OCI-LY7 (cell line): ENCODE measurements at regions not wholly inside any gene's neighbourhood (a gene's known extent, or its start where the extent isn't known, plus 50 kb on each side); places are given as distances from the start of the nearest gene placed in this dataset.

ENCODE experiments used
- BruUV-seq: library from RNA; stranded (reverse); fragments of 400-500 nt; replicated peaks from 2 replicates; lab custom pipeline; 2021; lab: Mats Ljungman, UMichigan
- CTCF ChIA-PET: fragments of 300-600 bp; sonication (Branson Sonifier 250); formaldehyde crosslinking; loops from one replicate; lab custom pipeline; 2022; ENCODE audit warnings: antibody characterized with exemption; ENCODE audit not compliant: unreplicated experiment; lab: Charles Lee
- POLR2A ChIA-PET: fragments of 300-600 bp; sonication (Branson Sonifier 250); formaldehyde crosslinking; loops from one replicate; lab custom pipeline; 2022; ENCODE audit warnings: antibody characterized with exemption; lab: Charles Lee
- DNase-seq: peaks from one replicate; pipeline ENCODE4 v3.0.0-alpha.2; 2015; ENCODE audit warnings: low spot score
- H2AFZ ChIP-seq: fragments of 200-600 bp; sonication (generic), shearing (Covaris generic); 2 replicates; pipeline ENCODE4 v1.6.1; 2014; ENCODE audit warnings: mild to moderate bottlenecking, antibody characterized with exemption, low read length, moderate library complexity
- H3K27ac ChIP-seq: fragments of 200-600 bp; sonication (generic); 2 replicates; pipeline ENCODE4 v1.5.1; 2014; ENCODE audit warnings: mixed run types, low read depth, mild to moderate bottlenecking, moderate library complexity, low read length, inconsistent platforms; ENCODE audit not compliant: poor library complexity, severe bottlenecking
- H3K36me3 ChIP-seq: fragments of 200-600 bp; sonication (generic); 2 replicates; pipeline ENCODE4 v1.6.1; 2014; ENCODE audit warnings: mild to moderate bottlenecking, antibody characterized with exemption, low read length, moderate library complexity, mixed read lengths; ENCODE audit not compliant: insufficient read depth
- H3K4me1 ChIP-seq: fragments of 200-600 bp; sonication (generic); 2 replicates; pipeline ENCODE4 v1.5.1; 2014; ENCODE audit warnings: mild to moderate bottlenecking, low read length; ENCODE audit not compliant: insufficient read depth, poor library complexity, severe bottlenecking
- H3K4me2 ChIP-seq: fragments of 200-600 bp; sonication (generic); 2 replicates; pipeline ENCODE4 v1.6.1; 2014; ENCODE audit warnings: mild to moderate bottlenecking, low read length
- H3K4me3 ChIP-seq: fragments of 200-600 bp; sonication (generic); 2 replicates; pipeline ENCODE4 v1.5.1; 2014; ENCODE audit warnings: mild to moderate bottlenecking, low read depth, low read length; ENCODE audit not compliant: poor library complexity, severe bottlenecking
- H3K79me2 ChIP-seq: fragments of 200-600 bp; sonication (generic); 2 replicates; pipeline ENCODE4 v1.6.1; 2016; ENCODE audit warnings: low read depth, mild to moderate bottlenecking, low read length, moderate library complexity, mixed read lengths; ENCODE audit not compliant: insufficient read depth
- H3K9me2 ChIP-seq: fragments of 200-600 bp; sonication (generic); 2 replicates; pipeline ENCODE4 v1.6.1; 2016; ENCODE audit warnings: mild to moderate bottlenecking, low read length, mixed read lengths; ENCODE audit not compliant: insufficient read depth
- H3K9me3 ChIP-seq: fragments of 200-600 bp; sonication (generic); 2 replicates; pipeline ENCODE4 v1.6.1; 2014; ENCODE audit warnings: mild to moderate bottlenecking, mixed run types, low read length, mixed read lengths
- H4K20me1 ChIP-seq: fragments of 200-600 bp; sonication (generic); 2 replicates; pipeline ENCODE4 v1.6.1; 2014; ENCODE audit warnings: mild to moderate bottlenecking, antibody characterized with exemption, low read length, moderate library complexity, mixed read lengths; ENCODE audit not compliant: insufficient read depth
- CTCF ChIP-seq: fragments of 200-600 bp; sonication (generic); conservative IDR thresholded peaks from 2 replicates; pipeline ENCODE4 v1.5.1; 2014; ENCODE audit warnings: mild to moderate bottlenecking, antibody characterized with exemption, low read length, moderate library complexity, mixed read lengths
- EZH2phosphoT487 ChIP-seq: fragments of 200-600 bp; sonication (generic); IDR thresholded peaks from 2 replicates; pipeline ENCODE4 v1.6.1; 2018; ENCODE audit warnings: low read depth, borderline replicate concordance, mild to moderate bottlenecking, mixed run types, antibody characterized with exemption, low read length, moderate library complexity, mixed read lengths
- intact Hi-C: fragments of 100-400 bp; cut with micrococcal nuclease; formaldehyde crosslinking; loops from one replicate; pipeline ENCODE4 v1.10.0; 2022; ENCODE audit not compliant: unreplicated experiment

GRCh38 chr7:42650701-42651100 lies 261.2 kb downstream of the C7orf25 start:
- CTCF ChIA-PET: no interaction called here
- no peaks in the 10 kb centered on the region for H3K79me2 ChIP-seq
- POLR2A ChIA-PET: no interaction called here
- BruUV-seq: no TSS peak
- DNase-seq: no peak
- no peaks in the 10 kb centered on the region for H4K20me1 ChIP-seq
- H3K27ac ChIP-seq: no peak overlapping the region
- no peaks in the 10 kb centered on the region for H3K4me1 ChIP-seq
- H3K9me2 ChIP-seq: no peaks in the 10 kb centered on the region
- intact Hi-C loops: no loop called here
- H2AFZ ChIP-seq: no peak overlapping the region
- no peaks in the 10 kb centered on the region for H3K9me3 ChIP-seq
- H3K36me3 ChIP-seq: no peaks in the 10 kb centered on the region
- TF ChIP-seq CTCF: no peak
- no peak for TF ChIP-seq EZH2phosphoT487
- H3K4me3 ChIP-seq: no peak overlapping the region
- no peak overlapping the region for H3K4me2 ChIP-seq

GRCh38 chr7:42650171-42650570 lies 261.7 kb downstream of the C7orf25 start:
- TF ChIP-seq EZH2phosphoT487: no peak
- no peak for TF ChIP-seq CTCF
- H3K27ac ChIP-seq: no peak overlapping the region
- no peaks in the 10 kb centered on the region for H4K20me1 ChIP-seq
- H3K79me2 ChIP-seq: no peaks in the 10 kb centered on the region
- ChIA-PET POLR2A (no interaction called here), CTCF (no interaction called here)
- H3K9me3 ChIP-seq: no peaks in the 10 kb centered on the region
- DNase-seq: no peak
- H3K36me3 ChIP-seq: no peaks in the 10 kb centered on the region
- intact Hi-C loops: no loop called here
- no TSS peak for BruUV-seq
- H3K9me2 ChIP-seq: no peaks in the 10 kb centered on the region
- H3K4me3 ChIP-seq: no peak overlapping the region
- no peak overlapping the region for H2AFZ ChIP-seq
- H3K4me1 ChIP-seq: no peaks in the 10 kb centered on the region
- H3K4me2 ChIP-seq: no peak overlapping the region

- Histone ChIP-seq H3K79me2 (no peaks in the 10 kb centered on the region), H3K9me2 (no peaks in the 10 kb centered on the region), H3K36me3 (no peaks in the 10 kb centered on the region), H3K4me1 (no peaks in the 10 kb centered on the region), H3K4me3 (no peak overlapping the region), H3K27ac (no peak overlapping the region), H3K9me3 (no peaks in the 10 kb centered on the region), H3K4me2 (no peak overlapping the region), H2AFZ (no peak overlapping the region), H4K20me1 (no peaks in the 10 kb centered on the region)
- intact Hi-C loops: no loop called here
- ChIA-PET POLR2A (no interaction called here), CTCF (no interaction called here)
- BruUV-seq: no TSS peak
- no peak for DNase-seq
- TF ChIP-seq EZH2phosphoT487 (no peak), CTCF (no peak)
These were observed 266.0 kb downstream of the C7orf25 start for GRCh38 chr7:42645906-42646305.
